Thoracic aorta (tissue), 2 donors: ENCODE measurements at regions not wholly inside any gene's neighbourhood (a gene's known extent, or its start where the extent isn't known, plus 50 kb on each side); places are given as distances from the start of the nearest gene placed in this dataset.

Source experiments
- ATAC-seq: fragments of 150-250 bp; one replicate; pipeline ENCODE4 v1.8.0; 2017; ENCODE audit warnings: low read depth; ENCODE audit not compliant: insufficient number of reproducible peaks, low FRiP score
- DNase-seq: peaks from one replicate; pipeline ENCODE4 v3.0.0-alpha.2; 2020; ENCODE audit warnings: low spot score
- H3K27ac ChIP-seq, 2 donors: fragments of 200-600 bp; sonication (generic); 1 replicate in 1 of 2; 2 replicates in 1 of 2; pipeline ENCODE4 v1.5.1; 2016; ENCODE audit warnings: mild to moderate bottlenecking in 2 of 2, moderate library complexity in 2 of 2
- H3K27me3 ChIP-seq: fragments of 200-600 bp; sonication (generic); replicated peaks from 2 replicates; pipeline ENCODE4 v1.6.0; 2016; ENCODE audit warnings: mild to moderate bottlenecking; ENCODE audit not compliant: insufficient read depth
- H3K36me3 ChIP-seq: fragments of 200-600 bp; sonication (generic); one replicate; pipeline ENCODE4 v1.5.1; 2016
- H3K4me1 ChIP-seq, 2 donors: fragments of 200-600 bp; sonication (generic); 1 replicate in 1 of 2; 2 replicates in 1 of 2; pipeline versions ENCODE4 v1.5.1 to v1.6.0; 2016; ENCODE audit warnings: low read depth in 2 of 2, mild to moderate bottlenecking in 1 of 2; ENCODE audit not compliant: control insufficient read depth in 1 of 2
- H3K4me3 ChIP-seq: fragments of 200-600 bp; sonication (generic); 2 replicates; pipeline ENCODE4 v1.5.1; 2016; ENCODE audit warnings: mild to moderate bottlenecking
- H3K9me3 ChIP-seq: fragments of 200-600 bp; sonication (generic); 2 replicates; pipeline ENCODE4 v1.5.1; 2016
- TF ChIP-seq, protein P1 (sequence below): fragments of 200-600 bp; sonication (generic); IDR thresholded peaks from one replicate; pipeline ENCODE4 v1.5.1; 2019; ENCODE audit warnings: antibody characterized with exemption

DNA sequence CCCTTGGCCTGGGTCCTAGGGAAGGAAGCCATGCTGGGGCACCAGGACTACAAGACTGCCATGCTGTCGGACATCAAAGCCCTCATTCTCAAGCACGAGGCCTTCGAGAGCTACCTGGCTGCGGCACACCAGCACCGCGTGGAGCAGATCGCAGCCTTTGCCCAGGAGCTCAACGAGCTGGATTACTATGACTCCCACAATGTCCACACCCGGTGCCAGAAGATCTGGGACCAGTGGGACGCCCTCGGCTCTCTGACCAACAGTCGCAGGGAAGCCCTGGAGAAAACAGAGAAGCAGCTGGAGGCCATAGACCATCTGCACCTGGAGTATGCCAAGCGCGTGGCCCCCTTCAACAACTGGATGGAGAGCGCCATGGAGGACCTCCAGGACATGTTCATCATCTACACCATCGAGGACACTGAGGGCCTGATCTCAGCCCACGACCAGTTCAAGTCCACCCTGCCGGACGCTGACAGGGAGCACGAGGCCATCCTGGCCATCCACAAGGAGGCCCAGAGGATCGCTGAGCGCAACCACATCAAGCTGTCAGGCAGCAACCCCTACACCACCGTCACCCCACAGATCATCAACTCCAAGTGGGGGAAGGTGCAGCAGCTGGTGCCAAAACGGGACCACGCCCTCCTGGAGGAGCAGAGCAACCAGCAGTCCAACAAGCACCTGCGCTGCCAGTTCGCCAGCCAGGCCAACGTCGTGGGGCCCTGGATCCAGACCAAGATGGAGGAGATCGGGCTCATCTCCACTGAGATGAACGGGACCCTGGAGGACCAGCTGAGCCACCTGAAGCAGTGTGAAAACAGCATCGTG lies 487.0 kb downstream of the TRAM1L1 start:
- no peak overlapping the region for H3K27ac ChIP-seq
- H3K4me3 ChIP-seq, result no peak overlapping the region
- H3K4me1 ChIP-seq, result no peaks in the 10 kb centered on the region
- no peak for DNase-seq
- H3K27me3 ChIP-seq, result no peaks in the 10 kb centered on the region
- no peaks in the 10 kb centered on the region for H3K9me3 ChIP-seq
- TF ChIP-seq, protein P1, sequence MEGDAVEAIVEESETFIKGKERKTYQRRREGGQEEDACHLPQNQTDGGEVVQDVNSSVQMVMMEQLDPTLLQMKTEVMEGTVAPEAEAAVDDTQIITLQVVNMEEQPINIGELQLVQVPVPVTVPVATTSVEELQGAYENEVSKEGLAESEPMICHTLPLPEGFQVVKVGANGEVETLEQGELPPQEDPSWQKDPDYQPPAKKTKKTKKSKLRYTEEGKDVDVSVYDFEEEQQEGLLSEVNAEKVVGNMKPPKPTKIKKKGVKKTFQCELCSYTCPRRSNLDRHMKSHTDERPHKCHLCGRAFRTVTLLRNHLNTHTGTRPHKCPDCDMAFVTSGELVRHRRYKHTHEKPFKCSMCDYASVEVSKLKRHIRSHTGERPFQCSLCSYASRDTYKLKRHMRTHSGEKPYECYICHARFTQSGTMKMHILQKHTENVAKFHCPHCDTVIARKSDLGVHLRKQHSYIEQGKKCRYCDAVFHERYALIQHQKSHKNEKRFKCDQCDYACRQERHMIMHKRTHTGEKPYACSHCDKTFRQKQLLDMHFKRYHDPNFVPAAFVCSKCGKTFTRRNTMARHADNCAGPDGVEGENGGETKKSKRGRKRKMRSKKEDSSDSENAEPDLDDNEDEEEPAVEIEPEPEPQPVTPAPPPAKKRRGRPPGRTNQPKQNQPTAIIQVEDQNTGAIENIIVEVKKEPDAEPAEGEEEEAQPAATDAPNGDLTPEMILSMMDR, result no peak
- ATAC-seq, result no peak
- H3K36me3 ChIP-seq, result no peaks in the 10 kb centered on the region

DNA sequence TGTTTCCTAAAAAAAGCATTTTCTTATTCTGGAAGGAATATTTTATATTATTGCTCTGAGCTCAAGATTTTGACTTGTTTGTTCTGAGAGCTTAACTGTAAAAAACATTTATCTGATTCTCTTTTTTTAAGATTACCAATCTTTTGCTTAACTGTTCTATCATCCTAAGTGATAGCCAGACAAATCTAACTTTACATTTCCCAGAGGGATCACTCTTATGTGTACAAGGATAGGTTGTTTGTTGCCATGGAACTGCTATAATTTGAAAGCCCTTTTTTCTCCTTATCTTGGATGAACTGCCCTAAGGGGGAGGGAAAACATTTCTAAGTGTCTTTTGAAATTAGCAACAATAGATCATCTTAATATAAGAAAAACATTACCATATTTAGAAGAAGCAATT lies 494.7 kb downstream of the TRAM1L1 start:
- no peak for DNase-seq
- Histone ChIP-seq H3K36me3 (no peaks in the 10 kb centered on the region), H3K27ac (no peak overlapping the region), H3K9me3 (no peaks in the 10 kb centered on the region), H3K4me1 (no peaks in the 10 kb centered on the region), H3K27me3 (no peaks in the 10 kb centered on the region), H3K4me3 (no peak overlapping the region)
- ATAC-seq, result no peak
- TF ChIP-seq, protein P1, result no peak

DNA sequence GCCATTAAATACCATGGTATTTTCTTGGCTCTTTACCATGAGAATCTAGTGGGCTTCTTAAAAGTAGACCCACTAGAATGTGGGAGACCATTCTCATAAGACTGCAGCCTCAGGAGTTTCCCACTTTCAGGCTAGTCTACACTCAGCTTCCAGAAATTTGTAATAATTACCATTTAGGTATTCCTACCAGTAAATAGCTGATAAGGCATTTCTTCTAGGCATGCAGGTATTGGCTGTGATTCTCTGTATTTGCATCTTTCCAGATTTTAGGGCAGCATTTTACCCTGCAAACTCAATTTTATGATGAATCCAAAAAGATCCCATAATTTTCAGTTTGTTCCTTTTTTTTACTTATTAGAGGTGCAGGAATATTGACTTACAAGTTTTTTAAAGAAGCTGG lies 496.6 kb downstream of the TRAM1L1 start:
- Histone ChIP-seq H3K4me3 (no peak overlapping the region), H3K27ac (no peak overlapping the region), H3K9me3 (no peaks in the 10 kb centered on the region), H3K4me1 (no peaks in the 10 kb centered on the region), H3K27me3 (no peaks in the 10 kb centered on the region), H3K36me3 (no peaks in the 10 kb centered on the region)
- no peak for ATAC-seq
- TF ChIP-seq, protein P1, result no peak
- DNase-seq, result no peak

DNA sequence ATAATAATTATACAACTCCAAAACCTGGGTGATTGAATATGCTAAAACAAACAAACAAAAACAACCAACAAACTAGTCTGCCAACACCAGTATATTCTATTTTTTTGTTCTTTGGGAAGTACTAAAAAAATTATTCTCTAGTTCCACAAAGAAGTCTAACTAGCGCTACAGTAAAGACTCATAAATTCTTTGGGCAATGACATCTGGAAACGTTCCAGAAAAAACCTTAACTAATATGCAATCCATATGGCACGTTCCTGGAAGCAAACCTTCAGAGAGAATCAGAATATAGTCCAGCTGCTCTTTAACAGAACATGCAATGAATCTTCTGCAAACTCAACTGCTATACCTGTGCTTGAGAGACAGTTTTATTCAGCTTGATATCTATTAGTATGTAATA lies 500.1 kb downstream of the TRAM1L1 start:
- no peaks in the 10 kb centered on the region for H3K36me3 ChIP-seq
- H3K27me3 ChIP-seq, result no peaks in the 10 kb centered on the region
- H3K9me3 ChIP-seq, result no peaks in the 10 kb centered on the region
- no peak overlapping the region for H3K27ac ChIP-seq
- DNase-seq, result no peak
- no peak for ATAC-seq
- TF ChIP-seq, protein P1, result no peak
- H3K4me3 ChIP-seq, result no peak overlapping the region
- H3K4me1 ChIP-seq, result no peaks in the 10 kb centered on the region

DNA sequence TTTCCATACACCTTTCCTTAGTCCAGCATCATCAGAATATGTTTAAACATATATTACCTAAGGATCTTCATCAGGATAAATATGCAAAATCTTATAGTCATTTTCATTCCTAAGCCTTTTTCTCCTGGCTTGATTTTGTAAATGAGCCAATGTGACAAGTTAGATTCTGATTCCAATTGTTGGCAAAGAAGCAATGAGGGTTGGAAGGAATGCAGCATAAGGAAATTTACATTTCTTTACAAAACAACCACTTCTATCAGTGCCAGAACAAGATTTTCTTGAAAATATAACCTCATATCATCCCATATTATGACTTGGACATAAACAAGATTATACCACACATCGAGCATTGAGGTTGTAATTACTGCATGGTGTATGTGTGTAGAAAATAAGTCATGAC lies 508.1 kb downstream of the TRAM1L1 start:
- no peaks in the 10 kb centered on the region for H3K4me1 ChIP-seq
- no peak overlapping the region for H3K4me3 ChIP-seq
- DNase-seq (no peak), ATAC-seq (no peak)
- TF ChIP-seq, protein P1, result no peak
- no peaks in the 10 kb centered on the region for H3K9me3 ChIP-seq
- no peaks in the 10 kb centered on the region for H3K27me3 ChIP-seq
- no peak overlapping the region for H3K27ac ChIP-seq
- H3K36me3 ChIP-seq, result no peaks in the 10 kb centered on the region
